ENCODE measurements at regions not wholly inside any gene's neighbourhood (a gene's known extent, or its start where the extent isn't known, plus 50 kb on each side); places are given as distances from the start of the nearest gene placed in this dataset.

DNA sequence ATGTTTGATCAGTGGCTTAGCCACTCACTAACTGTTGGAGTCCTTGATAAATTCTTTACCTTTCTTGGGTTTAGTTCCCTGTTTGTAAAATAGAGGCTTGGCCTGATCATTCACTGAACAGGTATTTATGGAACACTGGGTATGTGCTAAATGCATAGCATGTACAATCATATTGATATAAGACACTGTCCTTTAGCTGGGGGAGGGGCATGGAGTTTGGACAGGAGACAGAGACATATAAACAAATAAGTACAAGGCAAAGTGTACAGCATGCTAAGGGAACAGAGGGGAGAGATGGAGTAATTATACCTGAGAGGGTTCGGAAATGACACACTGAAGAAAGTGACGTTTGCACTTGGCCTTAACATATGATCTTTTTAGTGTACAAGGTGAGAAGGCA lies 124.3 kb upstream of the CACNA1E start:
- H3K36me3 ChIP-seq: no peaks in the 10 kb centered on the region
- no peak for DNase-seq
- H3K4me3 ChIP-seq: no peak overlapping the region
- no peak overlapping the region for H3K27ac ChIP-seq (replicated peaks)
- no peaks in the 10 kb centered on the region for H3K9me3 ChIP-seq (replicated peaks)
- no peak for TF ChIP-seq CTCF (IDR thresholded peaks at IDR 0.05; ENCODE audit: borderline replicate concordance)
- peaks cover 14% of the 10 kb centered on the region for H3K27me3 ChIP-seq (ENCODE audit: low read depth)
- peaks cover 17% of the 10 kb centered on the region for H3K4me1 ChIP-seq
- intact Hi-C loops (cut with micrococcal nuclease): no loop called here

- intact Hi-C loops (cut with micrococcal nuclease): no loop called here
- Histone ChIP-seq H3K36me3 (no peaks in the 10 kb centered on the region), H3K4me1 (no peaks in the 10 kb centered on the region), H3K27ac (replicated peaks) (no peak overlapping the region), H3K27me3 (ENCODE audit: low read depth) (peaks cover 13% of the 10 kb centered on the region), H3K9me3 (replicated peaks) (no peaks in the 10 kb centered on the region), H3K4me3 (no peak overlapping the region)
- TF ChIP-seq CTCF (IDR thresholded peaks at IDR 0.05; ENCODE audit: borderline replicate concordance): no peak
- no peak for DNase-seq
Observed at GRCh38 chr1:181364801-181365200, 118.5 kb upstream of the CACNA1E start.

DNA sequence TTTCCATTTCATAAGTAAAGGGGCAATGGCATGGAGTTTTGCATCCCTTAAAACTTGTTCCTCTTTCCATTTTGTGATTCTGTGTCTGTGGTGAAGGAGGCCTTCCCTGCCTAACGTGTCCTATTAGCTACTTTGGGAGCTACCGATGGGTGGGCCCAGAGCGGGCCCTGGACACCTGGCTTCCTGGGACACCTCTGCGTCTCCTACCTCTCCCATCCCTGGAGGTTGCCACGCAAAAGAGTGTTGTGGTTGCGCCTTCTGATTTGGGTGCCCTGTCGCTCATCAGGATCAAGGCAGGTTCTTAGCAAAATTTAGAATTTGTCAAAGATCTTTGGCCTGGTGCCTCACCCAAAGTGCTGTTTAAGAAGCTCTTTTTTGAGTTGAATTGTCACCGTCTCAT lies 116.4 kb upstream of the CACNA1E start:
- Histone ChIP-seq H3K27ac (replicated peaks) (no peak overlapping the region), H3K27me3 (ENCODE audit: low read depth) (no peaks in the 10 kb centered on the region), H3K9me3 (replicated peaks) (peaks cover 5% of the 10 kb centered on the region), H3K4me3 (no peak overlapping the region), H3K36me3 (no peaks in the 10 kb centered on the region), H3K4me1 (no peaks in the 10 kb centered on the region)
- intact Hi-C loops (cut with micrococcal nuclease): no loop called here
- no peak for DNase-seq
- no peak for TF ChIP-seq CTCF (IDR thresholded peaks at IDR 0.05; ENCODE audit: borderline replicate concordance)

GRCh38 chr1:181369416-181369815 lies 113.9 kb upstream of the CACNA1E start:
- H3K36me3 ChIP-seq: no peaks in the 10 kb centered on the region
- no peak overlapping the region for H3K4me3 ChIP-seq
- H3K27ac ChIP-seq (replicated peaks): no peak overlapping the region
- TF ChIP-seq CTCF (IDR thresholded peaks at IDR 0.05; ENCODE audit: borderline replicate concordance): no peak
- DNase-seq: no peak
- peaks cover 13% of the 10 kb centered on the region for H3K9me3 ChIP-seq (replicated peaks)
- H3K4me1 ChIP-seq: no peaks in the 10 kb centered on the region
- H3K27me3 ChIP-seq (ENCODE audit: low read depth): no peaks in the 10 kb centered on the region
- intact Hi-C loops (cut with micrococcal nuclease): no loop called here

GRCh38 chr1:181383695-181384094 lies 99.6 kb upstream of the CACNA1E start:
- Histone ChIP-seq H3K36me3 (no peaks in the 10 kb centered on the region), H3K9me3 (replicated peaks) (no peaks in the 10 kb centered on the region), H3K27ac (replicated peaks) (no peak overlapping the region), H3K4me1 (peaks cover 8% of the 10 kb centered on the region), H3K27me3 (ENCODE audit: low read depth) (peaks cover 5% of the 10 kb centered on the region), H3K4me3 (no peak overlapping the region)
- TF ChIP-seq CTCF (IDR thresholded peaks at IDR 0.05; ENCODE audit: borderline replicate concordance): no peak
- DNase-seq: no peak
- intact Hi-C loops (cut with micrococcal nuclease): no loop called here

- Histone ChIP-seq H3K27ac (replicated peaks) (no peak overlapping the region), H3K9me3 (replicated peaks) (no peaks in the 10 kb centered on the region), H3K4me1 (peaks cover 8% of the 10 kb centered on the region), H3K36me3 (no peaks in the 10 kb centered on the region), H3K27me3 (ENCODE audit: low read depth) (peaks cover 24% of the 10 kb centered on the region), H3K4me3 (no peak overlapping the region)
- intact Hi-C loops (cut with micrococcal nuclease): no loop called here
- DNase-seq: no peak
- no peak for TF ChIP-seq CTCF (IDR thresholded peaks at IDR 0.05; ENCODE audit: borderline replicate concordance)
Observed at GRCh38 chr1:181386340-181386739, 97.0 kb upstream of the CACNA1E start.
